SK-N-SH (cell line): ENCODE measurements at regions not wholly inside any gene's neighbourhood (a gene's known extent, or its start where the extent isn't known, plus 50 kb on each side); places are given as distances from the start of the nearest gene placed in this dataset.

Experiments used
- CHD2 ChIP-seq: fragments of 150-350 bp; IDR thresholded peaks from 2 replicates; pipeline ENCODE4 v1.6.1; 2018; ENCODE audit warnings: low read length; ENCODE audit not compliant: partially characterized antibody
- EZH2phosphoT487 ChIP-seq: fragments of 200-600 bp; sonication (generic); IDR thresholded peaks from 2 replicates; pipeline ENCODE4 v1.6.1; 2017; ENCODE audit warnings: low read depth, mixed run types, mild to moderate bottlenecking, antibody characterized with exemption, moderate library complexity, borderline replicate concordance
- NFIC ChIP-seq: IDR thresholded peaks from 2 replicates; pipeline ENCODE4 v1.4.0; 2012; ENCODE audit warnings: borderline replicate concordance
- POLR2AphosphoS5 ChIP-seq: IDR thresholded peaks from 2 replicates; pipeline ENCODE4 v1.6.1; 2012; ENCODE audit warnings: low read depth, low read length
- RAD21 ChIP-seq: IDR thresholded peaks from 2 replicates; pipeline ENCODE4 v1.6.1; 2012; ENCODE audit warnings: mild to moderate bottlenecking, low read length
- RCOR1 ChIP-seq: fragments of 150-350 bp; IDR thresholded peaks from 2 replicates; pipeline ENCODE4 v1.6.1; 2017; ENCODE audit warnings: antibody characterized with exemption, low read length
- TAF1 ChIP-seq: IDR thresholded peaks from 2 replicates; pipeline ENCODE4 v1.6.1; 2012; ENCODE audit warnings: low read depth, mild to moderate bottlenecking, low read length, moderate library complexity, borderline replicate concordance
- TF ChIP-seq, protein P1 (sequence below): fragments of 200-600 bp; sonication (generic); IDR thresholded peaks from 2 replicates; pipeline ENCODE4 v1.6.1; 2017; ENCODE audit warnings: antibody characterized with exemption, mild to moderate bottlenecking, moderate library complexity
- TF ChIP-seq, protein P2 (sequence below): IDR thresholded peaks from 2 replicates; pipeline ENCODE4; 2012

DNA sequence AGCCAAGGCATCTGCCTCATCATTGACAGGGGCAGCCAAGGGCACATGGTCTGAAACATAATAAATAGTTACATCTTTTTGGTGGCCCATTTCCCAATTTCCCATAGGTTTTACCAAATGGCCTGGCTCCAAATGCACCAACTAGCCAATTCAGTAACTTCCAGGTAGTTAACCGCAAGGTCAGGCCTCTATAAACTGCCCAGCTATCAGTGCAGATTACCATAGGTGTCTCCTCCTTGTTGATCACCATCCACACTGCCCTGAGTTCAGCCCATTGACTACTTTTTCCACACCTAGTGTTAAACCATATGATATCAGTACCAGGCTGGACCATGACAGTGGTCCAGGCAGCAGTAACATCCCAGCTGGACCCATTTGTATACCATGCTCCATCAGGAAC lies 1145.1 kb upstream of the POU3F4 start:
- TF ChIP-seq NFIC = no peak
- no peak for TF ChIP-seq EZH2phosphoT487
- TF ChIP-seq, protein P1, sequence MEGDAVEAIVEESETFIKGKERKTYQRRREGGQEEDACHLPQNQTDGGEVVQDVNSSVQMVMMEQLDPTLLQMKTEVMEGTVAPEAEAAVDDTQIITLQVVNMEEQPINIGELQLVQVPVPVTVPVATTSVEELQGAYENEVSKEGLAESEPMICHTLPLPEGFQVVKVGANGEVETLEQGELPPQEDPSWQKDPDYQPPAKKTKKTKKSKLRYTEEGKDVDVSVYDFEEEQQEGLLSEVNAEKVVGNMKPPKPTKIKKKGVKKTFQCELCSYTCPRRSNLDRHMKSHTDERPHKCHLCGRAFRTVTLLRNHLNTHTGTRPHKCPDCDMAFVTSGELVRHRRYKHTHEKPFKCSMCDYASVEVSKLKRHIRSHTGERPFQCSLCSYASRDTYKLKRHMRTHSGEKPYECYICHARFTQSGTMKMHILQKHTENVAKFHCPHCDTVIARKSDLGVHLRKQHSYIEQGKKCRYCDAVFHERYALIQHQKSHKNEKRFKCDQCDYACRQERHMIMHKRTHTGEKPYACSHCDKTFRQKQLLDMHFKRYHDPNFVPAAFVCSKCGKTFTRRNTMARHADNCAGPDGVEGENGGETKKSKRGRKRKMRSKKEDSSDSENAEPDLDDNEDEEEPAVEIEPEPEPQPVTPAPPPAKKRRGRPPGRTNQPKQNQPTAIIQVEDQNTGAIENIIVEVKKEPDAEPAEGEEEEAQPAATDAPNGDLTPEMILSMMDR = no peak
- TF ChIP-seq POLR2AphosphoS5 = no peak
- TF ChIP-seq, protein P2, sequence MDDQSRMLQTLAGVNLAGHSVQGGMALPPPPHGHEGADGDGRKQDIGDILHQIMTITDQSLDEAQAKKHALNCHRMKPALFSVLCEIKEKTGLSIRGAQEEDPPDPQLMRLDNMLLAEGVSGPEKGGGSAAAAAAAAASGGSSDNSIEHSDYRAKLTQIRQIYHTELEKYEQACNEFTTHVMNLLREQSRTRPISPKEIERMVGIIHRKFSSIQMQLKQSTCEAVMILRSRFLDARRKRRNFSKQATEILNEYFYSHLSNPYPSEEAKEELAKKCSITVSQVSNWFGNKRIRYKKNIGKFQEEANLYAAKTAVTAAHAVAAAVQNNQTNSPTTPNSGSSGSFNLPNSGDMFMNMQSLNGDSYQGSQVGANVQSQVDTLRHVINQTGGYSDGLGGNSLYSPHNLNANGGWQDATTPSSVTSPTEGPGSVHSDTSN = no peak
- no peak for TF ChIP-seq RCOR1
- TF ChIP-seq RAD21 = no peak
- no peak for TF ChIP-seq TAF1
- no peak for TF ChIP-seq CHD2
